Esophagus mucosa (tissue), 1 donor: ENCODE measurements at regions not wholly inside any gene's neighbourhood (a gene's known extent, or its start where the extent isn't known, plus 50 kb on each side); places are given as distances from the start of the nearest gene placed in this dataset.
A peak's percentile ranks its signal among the peaks of the same experiment; 100 is the strongest.
"Not testable (repeated sequence)": the region's sequence is repeated elsewhere in the genome, so short reads cannot be mapped to it uniquely, and the experiment has no call there.

ENCODE experiments used
- ATAC-seq: fragments of 200-7000 bp; cut with Tn5 transposase; one replicate; pipeline ENCODE4 v1.9.1; 2020
- donor health status: DM: yes; HTN: yes; CAD: no.

GRCh38 chr14:65834812-65835211 lies 422.3 kb downstream of the FUT8 start:
- ATAC-seq = no peak

- ATAC-seq = no peak
These were observed 423.0 kb downstream of the FUT8 start for GRCh38 chr14:65835501-65835900.

GRCh38 chr14:65838565-65838964 lies 426.0 kb downstream of the FUT8 start:
- ATAC-seq = no peak

- ATAC-seq = no peak
These were observed 427.7 kb downstream of the FUT8 start for GRCh38 chr14:65840118-65840751.

- no peak for ATAC-seq
These were observed 428.3 kb downstream of the FUT8 start for GRCh38 chr14:65840786-65841185.

GRCh38 chr14:65846196-65846868 lies 433.8 kb downstream of the FUT8 start:
- ATAC-seq = no peak

DNA sequence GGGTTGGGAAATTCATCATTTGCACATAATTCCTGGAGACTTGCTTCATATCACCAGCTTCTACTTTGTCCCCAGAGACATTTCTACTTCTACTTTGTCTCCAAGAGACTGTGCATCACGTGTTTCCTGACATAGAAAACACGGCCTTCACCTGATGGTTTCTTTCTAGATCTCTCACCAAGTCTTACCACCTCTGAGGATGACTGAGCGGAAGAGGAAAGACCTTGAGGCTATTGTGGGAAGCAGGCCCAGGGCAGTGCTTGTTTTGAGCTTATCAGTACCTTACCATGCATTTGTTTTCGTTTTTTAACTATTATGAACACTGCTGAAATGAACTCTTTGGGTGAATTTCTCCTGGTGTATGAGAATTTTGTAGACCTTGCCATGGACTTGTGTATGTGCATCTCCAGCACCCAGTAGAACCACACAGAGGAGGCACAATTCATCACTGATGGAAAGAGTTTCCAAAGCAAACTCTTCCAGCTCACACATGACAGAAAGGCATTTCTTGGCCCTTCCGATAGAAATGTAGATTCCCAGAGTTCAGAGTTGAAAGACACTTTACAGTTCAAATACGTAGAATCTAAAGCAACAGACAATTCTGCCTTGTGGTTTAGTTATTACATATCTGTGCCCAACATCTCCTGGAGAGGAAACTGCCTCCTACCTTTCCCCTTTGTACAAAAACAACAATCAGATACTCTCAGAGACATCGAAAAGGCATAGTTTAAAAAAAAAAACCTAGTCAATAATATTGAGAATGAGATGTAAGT lies 434.7 kb downstream of the FUT8 start:
- ATAC-seq = peak; percentile 17

- ATAC-seq = not testable (repeated sequence)
These were observed 435.4 kb downstream of the FUT8 start for GRCh38 chr14:65847931-65848330.

GRCh38 chr14:65849091-65849490 lies 436.6 kb downstream of the FUT8 start:
- no peak for ATAC-seq

- ATAC-seq = no peak
These were observed 437.0 kb downstream of the FUT8 start for GRCh38 chr14:65849558-65849957.

DNA sequence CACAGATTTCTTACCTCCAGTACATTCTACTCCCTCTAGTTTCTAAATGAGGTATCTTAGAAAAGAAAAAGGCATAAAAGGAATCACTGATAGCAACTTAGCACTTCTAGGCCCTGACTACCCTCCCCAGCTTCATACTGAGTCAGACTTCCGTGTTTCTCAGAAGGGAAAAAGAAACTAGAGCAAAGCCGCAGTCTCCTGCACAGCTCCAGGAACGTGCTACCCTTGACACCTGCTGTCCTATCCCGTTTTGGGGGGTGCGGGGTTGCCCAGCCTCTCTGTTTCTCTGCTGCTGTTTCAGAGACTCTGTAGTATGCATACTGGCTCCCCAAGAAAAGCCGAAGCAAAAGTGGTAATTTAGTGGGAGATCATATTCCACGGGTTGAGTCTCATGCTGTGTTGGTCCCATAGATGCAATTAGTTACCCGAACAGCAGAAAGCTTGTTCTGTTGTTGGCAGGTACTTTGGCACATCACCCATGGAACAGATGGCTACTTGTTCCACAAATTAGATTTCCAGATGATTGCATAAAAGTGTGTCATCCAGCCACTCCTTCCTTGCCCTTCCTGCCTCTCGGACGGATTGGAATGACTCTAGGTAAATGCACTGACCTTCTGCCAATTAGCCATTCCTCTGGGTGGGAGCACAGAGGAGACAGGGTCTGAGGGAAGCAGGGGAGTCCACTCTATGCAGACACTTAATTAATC lies 438.1 kb downstream of the FUT8 start:
- no peak for ATAC-seq

- no peak for ATAC-seq
These were observed 440.2 kb downstream of the FUT8 start for GRCh38 chr14:65852689-65853088.

DNA sequence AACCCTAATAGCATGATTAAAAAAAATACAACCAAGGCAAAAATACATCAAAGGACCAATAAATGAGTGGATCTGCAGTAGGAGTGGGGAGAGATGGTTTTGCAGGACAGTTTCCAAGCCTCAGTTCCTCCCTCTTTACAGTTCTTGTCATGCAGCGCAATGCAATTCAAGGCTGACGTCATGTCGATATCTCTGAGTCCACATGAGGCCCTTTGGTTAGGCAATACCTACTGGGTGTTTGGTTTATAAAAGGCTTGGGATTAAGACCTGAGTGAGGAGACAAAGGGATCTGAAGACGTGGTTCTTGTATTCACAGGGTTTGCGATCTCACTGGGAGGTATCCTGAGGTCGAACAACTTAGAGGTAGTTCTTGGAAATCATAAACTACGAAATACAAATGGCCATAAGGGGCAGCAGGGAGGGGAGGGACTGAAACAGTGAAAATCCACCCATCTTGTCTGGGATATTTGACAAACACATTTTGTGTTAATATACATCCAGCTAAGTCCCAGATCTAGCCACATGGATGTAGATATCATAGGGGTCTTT lies 441.0 kb downstream of the FUT8 start:
- ATAC-seq = no peak

- no peak for ATAC-seq
These were observed 441.7 kb downstream of the FUT8 start for GRCh38 chr14:65854215-65854614.

DNA sequence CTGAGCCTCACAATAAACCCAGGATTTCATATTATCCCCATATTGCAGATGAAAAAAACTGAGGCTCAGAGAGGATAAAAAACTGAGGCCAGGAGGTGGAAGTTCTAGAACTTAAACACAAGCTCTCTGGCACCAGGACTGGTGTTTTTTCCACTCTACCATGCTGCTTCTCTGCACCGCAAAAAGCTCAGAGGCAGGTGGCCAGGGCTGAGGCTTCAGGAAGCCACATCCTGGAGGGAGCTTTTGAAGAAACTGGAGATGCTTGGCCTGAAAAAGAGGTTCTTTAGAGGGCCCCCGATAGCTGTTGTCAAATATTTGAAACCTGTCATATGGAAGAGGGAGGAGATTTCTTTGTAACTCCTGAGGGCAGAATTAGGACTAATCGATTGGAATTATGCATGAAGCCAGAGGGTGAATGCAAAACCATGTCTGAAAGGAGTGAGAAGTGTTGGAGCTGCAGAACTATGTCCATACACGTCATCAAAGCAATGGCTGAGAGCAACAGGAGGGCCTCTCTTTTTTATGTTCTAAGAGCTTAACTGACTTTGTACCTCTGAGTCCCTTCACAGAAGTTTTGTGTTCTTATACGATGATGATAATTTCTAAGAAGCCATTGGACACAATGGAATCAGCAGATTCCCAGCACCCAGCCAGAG lies 448.6 kb downstream of the FUT8 start:
- no peak for ATAC-seq

- no peak for ATAC-seq
These were observed 452.0 kb downstream of the FUT8 start for GRCh38 chr14:65864549-65864948.

GRCh38 chr14:65864984-65865383 lies 452.5 kb downstream of the FUT8 start:
- ATAC-seq = no peak

DNA sequence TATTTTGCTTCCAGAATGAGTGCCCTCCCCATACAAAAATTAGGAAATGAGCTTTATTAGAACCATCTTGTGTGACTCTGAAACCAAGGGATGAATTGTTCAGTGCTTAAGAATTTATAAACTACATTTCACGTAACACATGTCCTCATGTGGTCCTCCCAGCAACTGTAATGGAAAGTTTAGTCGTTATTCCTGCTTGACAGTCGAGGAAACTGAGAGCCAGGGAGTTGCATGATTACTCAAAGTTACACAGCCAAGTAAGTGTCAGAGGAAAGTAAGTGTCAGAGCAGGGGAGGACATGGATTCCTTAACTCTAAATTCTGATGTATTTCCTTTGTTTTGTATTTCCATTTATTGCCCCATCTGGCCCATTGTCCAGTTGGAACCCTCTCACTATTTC lies 453.9 kb downstream of the FUT8 start:
- no peak for ATAC-seq

- no peak for ATAC-seq
These were observed 454.4 kb downstream of the FUT8 start for GRCh38 chr14:65866886-65867285.

GRCh38 chr14:65867333-65867732 lies 454.8 kb downstream of the FUT8 start:
- no peak for ATAC-seq

DNA sequence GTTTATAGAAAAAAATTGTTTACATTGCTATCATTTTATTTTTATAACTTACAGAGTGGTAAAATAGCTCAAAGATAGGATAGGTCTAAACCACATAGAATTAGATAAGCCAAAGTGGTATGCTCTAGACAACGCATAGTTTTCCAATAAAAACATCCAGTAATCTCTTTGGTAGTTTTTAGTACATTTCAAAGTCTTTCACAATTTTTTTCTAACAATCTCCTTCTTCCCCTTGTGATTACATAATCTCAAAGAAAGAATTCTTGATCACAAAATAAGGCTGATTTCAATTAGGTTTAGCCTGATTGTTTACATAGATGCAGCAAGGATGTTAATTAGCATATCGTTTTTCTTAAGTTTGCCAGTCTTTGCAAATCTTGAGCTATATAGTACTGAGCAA lies 460.0 kb downstream of the FUT8 start:
- no peak for ATAC-seq

GRCh38 chr14:65877166-65877565 lies 464.6 kb downstream of the FUT8 start:
- ATAC-seq = no peak
